Endodermal cell (in vitro differentiated cells): ENCODE measurements at regions not wholly inside any gene's neighbourhood (a gene's known extent, or its start where the extent isn't known, plus 50 kb on each side); places are given as distances from the start of the nearest gene placed in this dataset.

Source experiments
- DNase-seq: peaks from one replicate; pipeline ENCODE4 v3.0.0-alpha.2; 2017
- H3K27ac ChIP-seq: 2 replicates; pipeline ENCODE4 v1.5.1; 2013; ENCODE audit warnings: mild to moderate bottlenecking, low read depth, low read length, moderate library complexity
- H3K27me3 ChIP-seq: 2 replicates; pipeline ENCODE4 v1.6.1; 2013; ENCODE audit warnings: mild to moderate bottlenecking, low read length, moderate library complexity; ENCODE audit not compliant: insufficient read depth, control insufficient read depth, poor library complexity, severe bottlenecking
- H3K36me3 ChIP-seq: 2 replicates; pipeline ENCODE4 v1.7.0; 2013; ENCODE audit warnings: mild to moderate bottlenecking, low read length, moderate library complexity; ENCODE audit not compliant: control insufficient read depth, insufficient read depth
- H3K4me1 ChIP-seq: one replicate; pipeline ENCODE4 v1.7.0; 2013; ENCODE audit warnings: low read length; ENCODE audit not compliant: control insufficient read depth, insufficient read depth
- H3K4me3 ChIP-seq: 2 replicates; pipeline ENCODE4 v1.5.1; 2013; ENCODE audit warnings: mild to moderate bottlenecking, low read length, moderate library complexity
- H3K9ac ChIP-seq: 2 replicates; pipeline ENCODE4 v1.6.1; 2013; ENCODE audit warnings: mild to moderate bottlenecking, low read length, moderate library complexity; ENCODE audit not compliant: poor library complexity, severe bottlenecking; ENCODE audit errors: extremely low read depth
- H3K9me3 ChIP-seq: 2 replicates; pipeline ENCODE4 v1.6.1; 2013; ENCODE audit warnings: mild to moderate bottlenecking, low read length, moderate library complexity; ENCODE audit not compliant: control insufficient read depth
- H3K27ac Mint-ChIP-seq: 2 replicates; pipeline ENCODE4 v1.8.0; 2020; ENCODE audit warnings: mixed read lengths
- H3K27me3 Mint-ChIP-seq: 2 replicates; pipeline ENCODE4 v1.8.0; 2021; ENCODE audit warnings: mild to moderate bottlenecking, mixed read lengths; ENCODE audit not compliant: insufficient read depth
- H3K36me3 Mint-ChIP-seq: 2 replicates; pipeline ENCODE4 v1.8.0; 2020; ENCODE audit warnings: low read depth, mixed read lengths
- H3K4me1 Mint-ChIP-seq: 2 replicates; pipeline ENCODE4 v1.8.0; 2020; ENCODE audit warnings: mixed read lengths
- H3K4me3 Mint-ChIP-seq: 2 replicates; pipeline ENCODE4 v1.8.0; 2020; ENCODE audit warnings: mild to moderate bottlenecking, moderate library complexity, mixed read lengths
- H3K9me3 Mint-ChIP-seq: 2 replicates; pipeline ENCODE4 v1.8.0; 2020; ENCODE audit warnings: mild to moderate bottlenecking, mixed read lengths
- CTCF ChIP-seq: fragments of 200-600 bp; sonication (generic); conservative IDR thresholded peaks from 2 replicates; pipeline ENCODE4 v1.5.0; 2021; ENCODE audit warnings: antibody characterized with exemption, mild to moderate bottlenecking
- WGBS, 2 experiments: methylation state at CpG; one replicate each; pipeline versions ENCODE4 v1.1.5 to v1.1.7; 2013; ENCODE audit warnings: missing lambda C conversion rate in 2 of 2, mixed read lengths in 1 of 2; ENCODE audit not compliant: insufficient coverage in 1 of 2, insufficient read length in 1 of 2; 5-methylcytosine and 5-hydroxymethylcytosine counted together

- no peaks in the 10 kb centered on the region for H3K9me3 Mint-ChIP-seq
Measured at GRCh38 chr2:82527124-82527523, 1932.0 kb downstream of the SUCLG1 start.

GRCh38 chr2:82526277-82526676, 1932.8 kb downstream of the SUCLG1 start:
- Histone ChIP-seq H3K36me3 (no peaks in the 10 kb centered on the region), H3K27me3 (no peaks in the 10 kb centered on the region), H3K4me3 (no peak overlapping the region), H3K27ac (no peak overlapping the region), H3K9me3 (no peaks in the 10 kb centered on the region), H3K4me1 (no peaks in the 10 kb centered on the region), H3K9ac (no peak overlapping the region)
- no peak for TF ChIP-seq CTCF
- 80 to 91% methylated on average over 2 to 7 of the region's 7 CpGs for WGBS, 2 experiments
- no peak overlapping the region for H3K27ac Mint-ChIP-seq
- H3K36me3 Mint-ChIP-seq = no peaks in the 10 kb centered on the region
- no peaks in the 10 kb centered on the region for H3K9me3 Mint-ChIP-seq
- no peaks in the 10 kb centered on the region for H3K27me3 Mint-ChIP-seq
- no peaks in the 10 kb centered on the region for H3K4me1 Mint-ChIP-seq
- DNase-seq = no peak
- no peak overlapping the region for H3K4me3 Mint-ChIP-seq

More at GRCh38 chr2:82527124-82527523, 1932.0 kb downstream of the SUCLG1 start:
- H3K27me3 Mint-ChIP-seq = no peaks in the 10 kb centered on the region
- H3K36me3 ChIP-seq = no peaks in the 10 kb centered on the region
- TF ChIP-seq CTCF = no peak
- WGBS, 2 experiments = 95 to 100% methylated on average over 7 to 12 of the region's 12 CpGs
- peaks cover 3% of the 10 kb centered on the region for H3K4me1 Mint-ChIP-seq
- no peaks in the 10 kb centered on the region for H3K4me1 ChIP-seq
- H3K4me3 ChIP-seq = no peak overlapping the region
- H3K4me3 Mint-ChIP-seq = no peak overlapping the region
- no peak overlapping the region for H3K27ac Mint-ChIP-seq
- H3K27me3 ChIP-seq = no peaks in the 10 kb centered on the region
- no peak overlapping the region for H3K9ac ChIP-seq
- DNase-seq = no peak
- no peaks in the 10 kb centered on the region for H3K9me3 ChIP-seq
- H3K36me3 Mint-ChIP-seq = no peaks in the 10 kb centered on the region
- H3K27ac ChIP-seq = no peak overlapping the region

GRCh38 chr2:82525744-82526143, 1933.3 kb downstream of the SUCLG1 start:
- Histone ChIP-seq H3K27me3 (no peaks in the 10 kb centered on the region), H3K4me1 (no peaks in the 10 kb centered on the region), H3K9ac (no peak overlapping the region), H3K4me3 (no peak overlapping the region), H3K27ac (no peak overlapping the region), H3K36me3 (no peaks in the 10 kb centered on the region), H3K9me3 (no peaks in the 10 kb centered on the region)
- no peak for TF ChIP-seq CTCF
- Mint-ChIP-seq H3K4me1 (no peaks in the 10 kb centered on the region), H3K4me3 (no peak overlapping the region), H3K9me3 (no peaks in the 10 kb centered on the region), H3K27ac (no peak overlapping the region), H3K36me3 (no peaks in the 10 kb centered on the region), H3K27me3 (no peaks in the 10 kb centered on the region)
- no peak for DNase-seq
- 95 to 98% methylated on average over 6 to 8 of the region's 8 CpGs for WGBS, 2 experiments
